GM21825 (cell line): ENCODE measurements at regions not wholly inside any gene's neighbourhood (a gene's known extent, or its start where the extent isn't known, plus 50 kb on each side); places are given as distances from the start of the nearest gene placed in this dataset.

Source experiments
- ATAC-seq: cut with Tn5 transposase; IDR thresholded peaks from one replicate; pipeline ENCODE4 v1.9.1; 2021; ENCODE audit warnings: mild to moderate bottlenecking, moderate library complexity; ENCODE audit not compliant: unreplicated experiment

DNA sequence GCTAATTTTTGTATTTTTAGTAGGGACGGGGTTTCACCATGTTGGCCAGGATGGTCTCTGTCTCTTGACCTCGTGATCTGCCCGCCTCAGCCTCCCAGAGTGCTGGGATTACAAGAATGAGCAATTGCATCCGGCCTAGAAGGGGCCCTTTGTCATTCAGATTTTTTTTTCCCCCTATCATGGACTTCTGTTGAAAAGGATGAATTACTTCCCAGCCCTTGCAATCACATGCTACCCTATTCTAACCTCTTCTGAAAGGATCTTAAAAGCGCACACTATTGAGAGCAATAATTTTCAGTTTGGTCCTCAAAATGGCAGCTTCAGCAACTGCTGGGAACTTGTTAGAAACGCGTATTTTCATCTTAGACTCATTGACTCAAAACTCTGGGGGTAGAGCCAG is 575.6 kb upstream of the KIRREL3 start:
- no peak for ATAC-seq

DNA sequence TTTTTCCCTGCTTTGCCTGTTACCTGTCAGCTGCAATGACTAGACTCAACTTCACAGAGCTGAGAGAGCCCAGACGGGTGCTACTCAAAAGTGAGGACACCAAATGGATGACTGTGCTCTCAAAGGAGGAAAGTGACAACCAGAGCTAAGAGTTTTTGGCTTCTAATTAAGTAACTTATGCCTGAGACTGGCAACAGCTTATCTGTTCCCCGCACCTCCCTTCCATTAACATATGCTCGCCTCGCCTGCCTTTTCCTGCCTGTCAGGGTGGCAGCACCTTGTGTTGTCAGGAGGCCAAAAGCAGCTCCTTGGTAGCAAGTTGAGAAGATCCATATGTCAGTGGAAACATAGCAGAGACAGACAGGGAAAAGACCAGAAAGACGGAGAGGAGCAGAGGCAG is 573.9 kb upstream of the KIRREL3 start:
- ATAC-seq, result no peak

- ATAC-seq, result no peak
Observed at GRCh38 chr11:127568891-127569290, 568.3 kb upstream of the KIRREL3 start.

- no peak for ATAC-seq
Observed at GRCh38 chr11:127567237-127567932, 566.8 kb upstream of the KIRREL3 start.

- no peak for ATAC-seq
Observed at GRCh38 chr11:127564810-127565209, 564.2 kb upstream of the KIRREL3 start.

DNA sequence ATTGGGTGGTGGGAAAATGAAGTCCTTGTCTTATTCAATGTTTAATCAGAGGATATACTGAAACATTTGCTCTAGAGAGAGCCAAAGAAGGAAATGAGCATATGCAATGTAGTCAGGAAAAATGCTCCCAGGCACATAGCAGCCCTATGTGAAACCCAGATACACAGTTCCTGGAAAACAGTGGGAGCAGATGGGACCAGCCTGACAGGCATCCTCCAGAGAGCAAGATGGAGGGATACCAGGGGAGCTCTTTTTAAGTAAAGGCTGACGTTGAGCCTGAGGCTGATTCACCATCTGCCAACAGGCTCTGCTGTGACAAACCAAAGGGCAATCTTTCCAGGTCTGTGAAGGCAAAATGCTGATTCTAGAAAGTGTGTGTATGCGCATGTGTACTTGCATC is 559.4 kb upstream of the KIRREL3 start:
- no peak for ATAC-seq

- no peak for ATAC-seq
Observed at GRCh38 chr11:127552446-127552845, 551.9 kb upstream of the KIRREL3 start.

DNA sequence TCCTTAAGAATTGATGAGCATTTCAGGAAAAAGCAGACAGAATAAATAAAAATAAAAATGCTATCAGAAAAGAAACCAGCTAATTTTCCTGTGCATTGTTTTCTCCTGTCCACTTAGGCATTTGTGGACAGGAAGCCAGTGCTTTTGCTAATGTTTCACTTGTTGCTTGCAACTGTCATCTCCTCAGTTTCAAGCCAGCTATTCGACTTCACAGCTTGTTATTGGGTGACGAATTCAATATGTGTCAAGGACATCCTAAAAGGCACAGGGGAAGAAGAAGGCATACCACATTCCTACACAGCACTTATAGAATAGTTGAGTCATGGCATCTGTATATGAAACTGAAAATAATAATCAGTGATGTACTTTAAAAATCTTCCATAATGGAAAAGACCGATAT is 530.6 kb upstream of the KIRREL3 start:
- no peak for ATAC-seq

DNA sequence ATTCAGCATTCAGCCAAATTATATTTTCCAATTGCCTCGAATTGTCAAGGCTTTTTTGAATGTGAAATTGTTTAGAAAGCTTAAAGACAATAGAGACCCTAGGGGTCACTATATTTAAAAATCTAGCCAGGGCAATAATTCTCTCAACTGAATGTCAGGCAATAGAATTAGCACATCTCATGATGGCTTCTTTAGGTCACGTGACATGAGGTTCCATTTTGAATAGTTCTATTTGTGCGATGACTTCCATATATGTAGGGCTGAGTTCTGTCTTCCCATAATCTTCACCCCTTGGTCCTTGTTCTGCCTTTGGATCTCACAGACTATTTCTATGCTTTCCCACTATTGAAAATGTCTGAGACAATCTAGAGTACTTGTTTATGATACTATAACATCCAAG is 527.7 kb upstream of the KIRREL3 start:
- ATAC-seq, result no peak

- no peak for ATAC-seq
Observed at GRCh38 chr11:127524618-127525017, 524.0 kb upstream of the KIRREL3 start.

DNA sequence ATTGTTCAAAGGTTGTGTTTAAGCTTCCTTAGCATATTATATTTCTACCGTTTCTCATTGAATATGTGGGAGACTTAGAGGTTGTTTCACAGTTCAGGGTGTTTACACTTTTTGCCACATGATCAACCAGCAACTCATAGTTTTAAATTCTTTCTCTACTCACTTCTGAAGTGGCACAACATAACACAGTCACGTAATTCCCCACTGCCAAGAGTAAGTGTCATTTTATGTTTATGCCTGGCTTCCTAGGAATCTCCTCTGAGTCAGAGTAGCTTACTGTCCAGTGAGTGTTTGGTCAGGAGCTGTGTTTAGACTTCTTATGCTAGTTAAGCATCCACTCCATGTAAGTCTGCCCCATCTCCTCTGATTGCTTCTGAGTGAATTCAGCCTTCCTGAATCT is 520.8 kb upstream of the KIRREL3 start:
- no peak for ATAC-seq

GRCh38 chr11:127507851-127508250 is 507.3 kb upstream of the KIRREL3 start:
- no peak for ATAC-seq

DNA sequence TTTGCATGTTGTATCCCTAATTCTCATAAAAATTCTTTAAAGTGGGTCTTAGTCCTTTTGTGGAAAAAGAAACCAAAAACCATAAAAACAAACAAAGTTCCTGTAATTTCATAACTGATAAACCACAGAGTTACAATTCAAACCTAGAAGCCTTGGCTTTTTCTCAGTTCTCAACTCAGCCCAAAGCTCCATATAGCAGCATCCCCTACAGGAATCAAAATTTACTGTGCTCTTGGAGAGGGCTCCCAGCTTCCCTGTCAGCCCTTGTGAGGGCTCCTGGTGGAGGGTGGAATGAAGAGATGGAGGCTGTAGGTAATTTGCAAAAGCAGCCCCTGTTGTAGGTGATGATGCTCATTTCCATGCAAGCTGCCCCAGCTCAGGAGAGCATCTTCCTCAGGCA is 506.1 kb upstream of the KIRREL3 start:
- no peak for ATAC-seq

GRCh38 chr11:127506126-127506525 is 505.6 kb upstream of the KIRREL3 start:
- no peak for ATAC-seq

- ATAC-seq, result no peak
Observed at GRCh38 chr11:127496165-127496564, 495.6 kb upstream of the KIRREL3 start.

GRCh38 chr11:127493330-127494022 is 492.9 kb upstream of the KIRREL3 start:
- ATAC-seq, result no peak

DNA sequence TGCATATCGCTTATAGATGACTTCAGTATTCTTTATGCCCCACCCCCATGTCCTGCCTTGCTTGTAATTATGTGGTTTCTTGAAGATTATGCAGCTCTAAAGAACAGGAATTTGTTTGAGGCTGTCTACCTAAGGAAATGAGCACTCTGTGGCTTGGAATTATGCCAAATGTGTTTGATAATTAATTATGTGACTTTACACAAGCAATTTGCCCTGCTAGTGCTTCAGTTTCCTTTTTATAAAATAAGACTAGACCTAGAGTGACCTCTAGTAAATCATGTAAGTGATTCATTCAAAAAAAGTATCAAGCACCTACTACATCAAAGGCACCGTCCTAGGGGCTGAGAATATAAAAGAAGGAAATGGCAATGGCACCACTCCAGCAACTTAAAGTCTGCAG is 491.5 kb upstream of the KIRREL3 start:
- ATAC-seq, result no peak

DNA sequence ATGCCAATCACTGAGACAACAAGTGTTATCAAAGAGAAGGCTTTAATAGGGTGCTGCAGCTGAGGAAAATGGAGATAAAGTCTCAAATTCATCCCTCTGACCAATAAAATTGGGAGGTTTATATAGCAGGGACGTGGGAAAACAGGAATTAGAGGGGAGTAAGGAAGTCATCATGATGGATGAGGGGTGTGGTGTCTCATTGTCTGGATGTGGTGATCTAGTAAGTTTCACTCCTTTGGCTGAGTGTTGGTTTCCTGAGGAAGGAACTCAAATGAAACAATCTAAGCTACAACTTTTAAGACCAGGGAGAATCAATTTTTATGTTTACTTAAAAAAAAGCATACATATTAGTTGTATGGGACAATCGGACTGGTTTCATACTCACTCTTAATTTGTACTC is 491.0 kb upstream of the KIRREL3 start:
- no peak for ATAC-seq

DNA sequence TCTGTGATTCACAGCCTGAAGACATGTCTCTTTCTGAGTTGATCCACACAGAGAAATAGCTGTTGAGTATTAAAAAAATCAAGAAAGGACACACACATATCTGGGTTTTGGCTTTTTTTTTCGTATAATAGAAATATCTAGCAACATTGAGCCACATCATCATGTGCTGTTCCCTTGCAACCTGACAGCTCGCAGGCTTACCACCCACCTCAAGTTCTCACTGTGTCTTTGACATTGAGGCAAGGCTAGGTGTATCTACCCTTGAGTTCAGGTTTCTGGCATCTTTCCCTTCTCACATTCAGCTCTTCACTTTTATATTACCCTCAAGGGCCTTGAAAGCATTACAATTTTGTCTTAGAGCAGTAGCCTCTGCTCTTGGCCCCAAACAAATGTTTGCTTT is 490.3 kb upstream of the KIRREL3 start:
- no peak for ATAC-seq

GRCh38 chr11:127485541-127485940 is 485.0 kb upstream of the KIRREL3 start:
- no peak for ATAC-seq

DNA sequence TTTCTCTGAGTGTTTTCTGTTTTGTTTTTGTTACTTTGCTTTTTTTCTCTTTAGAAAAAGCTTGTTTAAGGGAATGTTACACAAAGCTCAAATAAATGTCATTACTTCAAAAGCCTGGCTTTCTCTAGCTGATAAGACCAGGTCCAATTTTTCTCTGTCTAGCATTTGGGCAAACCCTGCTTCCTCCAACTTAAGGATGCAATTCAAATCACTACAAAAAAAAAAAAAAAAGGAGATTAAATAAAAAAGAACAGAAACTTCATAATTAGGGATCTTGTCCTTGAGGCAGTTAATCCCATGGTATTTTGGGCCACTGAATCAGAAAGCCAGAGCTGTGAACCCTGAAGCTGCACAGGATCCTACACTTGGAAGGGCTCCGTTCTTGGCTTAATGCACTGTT is 480.8 kb upstream of the KIRREL3 start:
- ATAC-seq, result no peak

GRCh38 chr11:127478826-127479225 is 478.3 kb upstream of the KIRREL3 start:
- ATAC-seq, result no peak

- ATAC-seq, result no peak
Observed at GRCh38 chr11:127474766-127475165, 474.2 kb upstream of the KIRREL3 start.
